ENCODE measurements at regions not wholly inside any gene's neighbourhood (a gene's known extent, or its start where the extent isn't known, plus 50 kb on each side); places are given as distances from the start of the nearest gene placed in this dataset.

- H3K36me3 ChIP-seq, result no peaks in the 10 kb centered on the region
- no peaks in the 10 kb centered on the region for H3K4me1 ChIP-seq (ENCODE audit: insufficient read depth)
- no peak for DNase-seq
- intact Hi-C loops (cut with DNase I), result no loop called here
- no peak overlapping the region for H3K27ac ChIP-seq
- H3K4me3 ChIP-seq, result no peak overlapping the region
- no peaks in the 10 kb centered on the region for H3K9me3 ChIP-seq
- TF ChIP-seq EP300 (IDR thresholded peaks at IDR 0.05) (no peak), POLR2A (IDR thresholded peaks at IDR 0.05) (no peak), CTCF (IDR thresholded peaks at IDR 0.05) (no peak)
- H3K27me3 ChIP-seq, result no peaks in the 10 kb centered on the region
- 44 to 48% (median 44%) methylated on average over 2 of the region's 2 CpGs for WGBS, 3 donors
Observed at GRCh38 chr9:31259824-31260223, 1124.6 kb upstream of the ACO1 start.

GRCh38 chr9:31272456-31273295 is 1111.8 kb upstream of the ACO1 start:
- DNase-seq, result no peak
- Histone ChIP-seq H3K9me3 (no peaks in the 10 kb centered on the region), H3K27ac (no peak overlapping the region), H3K4me3 (no peak overlapping the region), H3K4me1 (ENCODE audit: insufficient read depth) (no peaks in the 10 kb centered on the region), H3K36me3 (no peaks in the 10 kb centered on the region), H3K27me3 (no peaks in the 10 kb centered on the region)
- no peak for TF ChIP-seq EP300 (IDR thresholded peaks at IDR 0.05)
- WGBS, 3 donors, result 82 to 96% (median 89%) methylated on average over 4 of the region's 4 CpGs
- intact Hi-C loops (cut with DNase I), result no loop called here

- Histone ChIP-seq H3K27me3 (no peaks in the 10 kb centered on the region), H3K4me3 (no peak overlapping the region), H3K4me1 (ENCODE audit: insufficient read depth) (no peaks in the 10 kb centered on the region), H3K36me3 (no peaks in the 10 kb centered on the region), H3K27ac (no peak overlapping the region), H3K9me3 (no peaks in the 10 kb centered on the region)
- WGBS, 3 donors, result 44 to 69% (median 61%) methylated on average over 1 of the region's 1 CpG
- intact Hi-C loops (cut with DNase I), result no loop called here
- no peak for TF ChIP-seq CTCF (IDR thresholded peaks at IDR 0.05)
- TF ChIP-seq EP300 (IDR thresholded peaks at IDR 0.05), result no peak
- TF ChIP-seq POLR2A (IDR thresholded peaks at IDR 0.05), result no peak
- no peak for DNase-seq
Observed at GRCh38 chr9:31275419-31275818, 1109.0 kb upstream of the ACO1 start.

DNA sequence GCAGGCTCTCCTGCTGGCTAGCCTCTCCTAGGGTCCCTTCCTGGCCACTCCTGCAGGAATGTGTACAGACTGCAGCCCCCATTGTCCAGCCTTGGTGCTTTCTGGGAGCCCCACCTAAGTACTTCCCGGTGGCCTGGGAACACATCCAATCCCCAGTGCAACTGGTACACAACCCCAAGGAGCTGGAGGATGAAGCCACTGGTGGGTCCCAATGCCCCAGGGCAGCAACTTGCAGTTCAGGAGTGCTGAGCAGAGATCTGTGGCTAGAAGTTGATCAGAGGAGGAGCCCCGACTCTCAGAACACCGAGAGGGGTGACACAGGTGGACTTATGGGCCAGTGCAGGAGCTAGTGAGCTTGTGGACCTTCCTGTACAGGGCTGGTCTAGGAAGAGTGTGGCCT is 1093.7 kb upstream of the ACO1 start:
- no peak overlapping the region for H3K27ac ChIP-seq
- no peak for TF ChIP-seq CTCF (IDR thresholded peaks at IDR 0.05)
- no peak for TF ChIP-seq POLR2A (IDR thresholded peaks at IDR 0.05)
- TF ChIP-seq EP300 (IDR thresholded peaks at IDR 0.05), result no peak
- intact Hi-C loops (cut with DNase I), result no loop called here

More for the DNA sequence above, 1093.7 kb upstream of the ACO1 start:
- H3K27me3 ChIP-seq, result no peaks in the 10 kb centered on the region
- no peaks in the 10 kb centered on the region for H3K36me3 ChIP-seq
- no peaks in the 10 kb centered on the region for H3K9me3 ChIP-seq
- WGBS, 3 donors, result 85 to 96% (median 85%) methylated on average over 3 of the region's 3 CpGs
- DNase-seq, result no peak
- no peaks in the 10 kb centered on the region for H3K4me1 ChIP-seq (ENCODE audit: insufficient read depth)
- no peak overlapping the region for H3K4me3 ChIP-seq

Data from ovary (tissue), 7 donors.